ENCODE measurements at regions not wholly inside any gene's neighbourhood (a gene's known extent, or its start where the extent isn't known, plus 50 kb on each side); places are given as distances from the start of the nearest gene placed in this dataset.
"Not testable (repeated sequence)": the region's sequence is repeated elsewhere in the genome, so short reads cannot be mapped to it uniquely, and the experiment has no call there.

GRCh38 chr4:189566271-189566670 is 374.4 kb upstream of the FRG1 start:
- DNase-seq = not testable (repeated sequence)

DNA sequence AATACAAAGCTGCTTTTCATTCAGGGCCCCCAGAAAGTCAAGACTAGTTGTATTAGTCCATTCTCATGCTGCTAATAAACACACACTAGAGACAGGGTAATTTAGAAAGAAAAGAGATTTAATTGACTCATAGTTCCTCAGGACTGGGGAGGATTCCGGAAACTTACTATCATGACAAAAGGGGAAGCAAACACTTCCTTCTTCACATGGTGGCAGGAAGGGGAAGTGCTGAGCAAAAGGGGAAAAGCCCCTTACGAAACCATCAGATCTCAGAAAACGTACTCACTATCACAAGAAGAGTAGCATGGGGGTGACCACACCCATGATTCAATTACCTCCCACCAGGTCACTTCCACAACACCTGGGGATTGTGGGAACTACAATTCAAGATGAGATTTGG is 373.8 kb upstream of the FRG1 start:
- not testable (repeated sequence) for DNase-seq

GRCh38 chr4:189579645-189580044 is 361.0 kb upstream of the FRG1 start:
- not testable (repeated sequence) for DNase-seq

GRCh38 chr4:189586908-189587632 is 353.6 kb upstream of the FRG1 start:
- not testable (repeated sequence) for DNase-seq

DNA sequence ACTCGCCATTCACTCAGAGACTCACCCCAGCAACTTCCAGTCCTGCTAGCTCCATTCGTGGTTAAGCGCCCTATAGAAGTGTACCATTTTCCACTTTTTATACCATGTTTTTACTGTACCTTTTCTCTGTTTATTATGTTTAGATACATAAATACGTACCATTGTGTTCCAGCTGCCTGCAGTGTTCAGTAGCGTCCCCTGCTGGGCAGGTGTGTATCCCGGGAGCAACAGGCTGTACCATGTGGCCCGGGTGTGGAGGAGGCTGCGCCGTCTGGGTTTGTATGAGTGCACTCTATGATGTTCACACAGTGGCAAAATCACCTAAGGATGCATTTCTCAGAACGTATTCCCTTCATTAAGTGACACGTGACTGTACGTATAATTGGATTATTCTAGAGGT is 351.5 kb upstream of the FRG1 start:
- DNase-seq = not testable (repeated sequence)

DNA sequence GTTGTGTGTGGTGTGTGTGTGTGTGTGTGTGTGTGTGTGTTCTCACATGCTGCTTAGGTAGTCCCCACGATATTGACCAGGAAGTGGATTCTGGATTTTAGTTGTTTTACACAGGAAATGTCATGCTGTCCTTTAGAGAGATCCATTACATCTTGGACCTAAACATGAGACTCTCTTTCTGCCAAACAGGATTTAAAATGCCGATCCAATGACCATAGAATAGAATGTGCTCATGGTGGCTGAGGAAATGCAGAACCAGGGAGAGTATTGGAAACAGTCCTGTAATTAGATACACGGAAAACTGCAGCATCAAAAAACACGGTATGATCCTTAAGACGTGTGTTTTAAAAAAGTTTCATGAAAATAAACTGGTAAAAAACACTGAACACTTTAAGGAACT is 347.8 kb upstream of the FRG1 start:
- DNase-seq = no peak

DNA sequence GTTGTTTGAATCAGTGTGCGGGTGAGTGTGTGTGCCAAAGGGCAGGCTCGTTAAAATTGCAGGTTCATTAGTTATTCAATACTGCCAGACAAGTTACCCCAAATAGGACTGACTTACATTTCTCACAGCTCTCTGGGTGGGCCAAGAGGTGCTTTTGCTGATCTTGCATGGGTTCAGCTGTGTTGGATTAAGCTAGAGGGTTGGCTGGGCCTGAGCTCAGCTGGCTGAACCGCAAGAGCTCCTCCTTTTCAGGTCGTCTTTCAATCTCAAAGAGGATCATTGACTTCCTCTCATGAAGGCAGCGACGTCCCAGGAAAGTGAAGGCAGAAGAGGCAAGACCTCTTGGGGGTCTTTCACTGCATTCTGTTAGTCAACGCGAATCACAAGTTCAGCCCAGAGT is 343.3 kb upstream of the FRG1 start:
- DNase-seq = no peak

DNA sequence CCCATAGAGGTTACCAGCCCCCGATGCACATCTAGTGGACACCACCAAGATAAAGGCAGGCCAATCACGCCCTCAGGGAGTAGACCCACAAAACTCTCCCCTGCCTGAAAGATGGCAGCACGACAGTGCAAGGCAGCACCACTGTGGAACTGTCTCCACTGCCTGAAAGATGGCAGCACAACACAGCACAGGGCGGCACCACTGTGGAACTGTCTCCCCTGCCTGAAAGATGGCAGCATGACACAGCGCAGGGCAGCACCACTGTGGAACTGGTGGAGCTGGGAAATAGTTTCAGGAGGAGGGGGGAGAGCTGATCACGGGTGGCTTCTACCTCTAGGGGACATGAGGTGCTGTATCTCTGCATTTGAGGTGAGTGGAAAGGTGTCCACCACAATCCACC is 340.4 kb upstream of the FRG1 start:
- no peak for DNase-seq

DNA sequence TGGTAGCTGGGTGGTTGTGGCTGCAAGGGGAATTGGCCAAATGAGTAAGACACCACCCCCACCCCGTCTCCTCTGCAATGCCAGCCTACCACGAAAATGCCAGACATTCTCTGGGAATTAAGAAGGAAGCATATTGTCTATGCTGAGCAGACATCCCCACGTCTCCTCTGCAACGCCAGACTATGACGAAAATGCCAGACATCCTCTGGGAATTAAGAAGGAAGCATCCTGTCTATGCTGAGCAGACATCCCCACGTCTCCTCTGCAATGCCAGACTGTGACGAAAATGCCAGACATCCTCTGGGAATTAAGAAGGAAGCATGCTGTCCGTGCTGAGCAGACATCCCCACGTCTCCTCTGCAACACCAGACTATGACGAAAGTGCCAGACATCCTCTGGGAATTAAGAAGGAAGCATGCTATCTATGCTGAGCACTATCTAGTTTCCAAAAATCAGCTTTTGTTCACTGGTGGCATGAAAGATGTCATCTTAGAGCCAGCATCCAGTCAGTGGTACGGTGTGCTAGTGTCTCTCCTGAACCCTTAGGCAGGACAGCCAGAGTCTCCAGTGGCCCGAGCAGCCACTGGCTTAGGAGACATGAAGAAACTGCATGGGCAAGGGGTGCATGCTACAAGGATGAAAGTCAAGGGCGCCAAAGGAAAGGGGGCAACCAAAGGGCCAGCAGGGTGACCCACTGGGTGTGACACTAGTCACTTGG is 339.8 kb upstream of the FRG1 start:
- DNase-seq = no peak

DNA sequence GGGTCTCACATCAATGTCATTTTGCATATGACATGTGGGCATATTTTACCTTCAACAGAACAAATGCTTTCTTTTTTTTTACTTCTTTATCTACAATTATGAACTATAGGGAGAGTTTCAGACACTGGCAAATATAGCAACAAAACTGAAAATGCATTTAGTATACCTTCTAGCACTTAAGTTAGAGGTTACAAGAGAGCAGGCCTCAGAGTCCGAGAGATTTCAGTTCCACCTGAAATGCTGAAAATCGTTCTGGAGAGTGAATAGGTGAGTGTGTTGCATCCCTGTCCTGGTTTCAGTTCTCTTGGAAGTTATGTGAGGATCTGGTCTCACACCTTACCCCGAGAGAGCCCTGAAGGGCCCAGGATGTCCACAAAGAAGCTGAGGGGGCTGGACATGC is 337.8 kb upstream of the FRG1 start:
- DNase-seq = not testable (repeated sequence)

- not testable (repeated sequence) for DNase-seq
Observed at GRCh38 chr4:189610571-189610970, 330.1 kb upstream of the FRG1 start.

DNA sequence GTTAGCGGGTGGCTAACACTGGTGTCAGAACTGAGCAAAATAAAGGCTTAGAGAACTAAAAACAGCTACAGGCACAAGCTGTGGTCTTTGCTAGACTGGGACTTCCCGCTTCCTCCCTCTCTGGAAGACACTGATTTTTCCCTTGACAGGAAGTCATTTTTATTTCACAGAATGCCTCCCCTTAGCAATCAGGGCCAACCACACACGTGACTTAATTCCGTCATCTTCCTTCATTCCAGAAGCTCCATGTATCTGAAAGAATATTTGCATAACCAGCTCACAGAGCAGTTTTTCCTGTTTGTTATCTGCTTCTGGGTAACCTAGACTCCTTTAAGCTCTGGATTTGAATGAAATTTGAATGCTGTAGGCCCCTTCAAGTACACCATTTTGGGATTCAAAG is 327.5 kb upstream of the FRG1 start:
- no peak for DNase-seq

DNA sequence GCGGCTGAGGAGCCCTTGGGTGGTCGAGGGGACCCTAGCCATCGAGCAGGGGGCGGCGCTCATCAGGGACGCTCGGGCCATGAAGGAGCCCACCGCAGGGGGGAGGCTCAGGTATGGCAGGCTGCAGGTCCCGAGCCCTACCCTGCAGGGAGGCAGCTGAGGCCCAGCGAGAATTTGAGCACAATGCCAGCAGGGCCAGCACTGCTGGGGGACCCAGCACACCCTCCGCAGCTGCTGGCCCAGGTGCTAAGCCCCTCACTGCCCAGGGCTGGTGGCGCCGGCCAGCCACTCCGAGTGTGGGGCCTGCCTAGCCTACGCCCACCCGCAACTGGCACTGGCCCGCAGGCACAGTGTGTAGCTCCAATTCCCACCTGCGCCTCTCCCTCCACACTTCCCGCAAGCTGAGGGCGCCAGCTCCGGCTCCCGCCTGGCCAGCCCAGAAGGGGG is 325.4 kb upstream of the FRG1 start:
- DNase-seq = no peak

DNA sequence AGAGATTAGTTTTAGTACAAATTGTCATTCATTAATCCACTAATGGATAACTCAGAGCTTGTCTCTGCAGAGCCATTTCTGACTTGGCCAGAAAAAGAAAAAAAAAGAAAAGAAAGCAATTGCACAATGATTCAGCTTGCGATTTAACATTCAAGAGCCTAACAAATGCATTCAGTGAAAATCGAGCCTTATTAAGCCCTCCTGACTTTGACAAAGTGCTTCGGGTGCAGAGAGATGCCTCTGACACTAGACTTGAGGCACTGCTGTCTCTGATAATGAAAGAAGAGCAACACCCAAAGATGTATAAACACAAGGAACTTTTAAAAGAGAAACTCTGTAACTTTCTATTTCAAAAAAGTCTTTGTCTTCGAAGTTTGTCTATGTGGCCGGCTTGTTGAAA is 322.9 kb upstream of the FRG1 start:
- DNase-seq = not testable (repeated sequence)

GRCh38 chr4:189619441-189620250 is 321.0 kb upstream of the FRG1 start:
- not testable (repeated sequence) for DNase-seq

DNA sequence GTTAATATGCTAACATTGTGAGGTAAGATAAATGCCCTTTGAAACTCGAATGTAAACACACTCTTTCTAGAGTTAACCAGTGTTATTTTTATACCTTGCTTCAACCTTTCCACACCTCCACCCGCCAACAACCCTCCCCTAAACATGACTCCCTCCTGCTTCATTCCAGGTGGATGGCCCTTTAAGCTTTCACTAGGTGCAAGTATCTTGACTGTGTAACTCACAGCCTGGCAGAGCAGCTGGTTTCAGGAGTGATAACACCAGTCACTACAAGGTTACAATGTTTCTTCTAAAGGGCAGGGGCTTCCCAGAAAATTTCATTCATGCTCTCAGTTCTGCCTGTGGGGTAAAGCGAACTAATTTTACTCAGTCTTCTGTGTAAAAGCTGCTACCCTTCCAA is 318.1 kb upstream of the FRG1 start:
- DNase-seq = not testable (repeated sequence)

DNA sequence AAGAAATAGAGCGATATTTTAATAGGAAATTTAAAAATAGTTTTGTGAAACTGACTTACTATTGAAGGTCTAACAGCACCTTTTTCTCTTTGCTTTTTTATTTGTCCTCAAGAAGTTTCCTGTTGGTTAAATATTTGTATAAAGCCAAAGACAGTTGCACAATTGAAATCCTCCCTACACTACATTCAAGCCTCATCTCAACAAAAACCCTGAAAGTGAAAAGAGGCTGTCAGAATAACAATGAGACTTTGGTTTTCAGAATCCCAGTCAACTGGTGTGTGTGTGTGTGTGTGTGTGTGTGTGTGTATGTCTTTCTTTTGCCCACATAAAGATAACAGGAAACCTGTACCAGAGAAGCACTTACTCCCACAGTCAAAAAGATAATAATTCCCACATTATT is 313.6 kb upstream of the FRG1 start:
- DNase-seq = not testable (repeated sequence)

GRCh38 chr4:189629733-189630132 is 310.9 kb upstream of the FRG1 start:
- DNase-seq = not testable (repeated sequence)

DNA sequence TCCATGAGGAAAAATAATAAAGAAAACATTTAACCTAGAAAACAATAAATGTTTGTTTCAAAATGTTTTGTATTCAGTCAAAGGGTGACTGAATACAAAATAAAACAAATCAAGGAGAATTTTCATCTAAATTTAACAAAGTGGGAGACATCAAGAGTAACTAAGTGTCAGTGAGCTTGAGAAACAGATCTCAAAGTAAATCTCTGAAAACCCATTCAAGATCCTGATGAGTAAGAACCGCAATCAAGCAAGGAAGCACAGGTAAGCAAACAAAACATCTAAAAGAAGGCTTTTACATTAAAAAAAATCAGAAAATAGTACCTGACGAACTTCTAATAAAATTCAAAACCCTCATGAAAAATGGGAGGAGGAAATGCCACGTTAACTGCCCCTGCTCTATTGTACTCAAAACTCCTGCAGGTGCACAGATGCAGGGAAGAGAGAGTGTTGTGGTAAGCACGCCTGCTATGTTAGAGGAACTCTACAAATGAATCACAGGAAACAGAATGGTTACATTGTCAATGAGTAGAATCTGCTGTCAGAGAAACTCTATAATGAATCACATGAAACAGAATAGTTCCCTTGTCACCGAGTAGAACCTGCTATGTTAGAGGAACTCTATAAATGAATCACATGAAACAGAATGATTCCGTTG is 309.6 kb upstream of the FRG1 start:
- not testable (repeated sequence) for DNase-seq

GRCh38 chr4:189631568-189631916 is 309.1 kb upstream of the FRG1 start:
- DNase-seq = not testable (repeated sequence)

GRCh38 chr4:189650436-189650835 is 290.2 kb upstream of the FRG1 start:
- not testable (repeated sequence) for DNase-seq

DNA sequence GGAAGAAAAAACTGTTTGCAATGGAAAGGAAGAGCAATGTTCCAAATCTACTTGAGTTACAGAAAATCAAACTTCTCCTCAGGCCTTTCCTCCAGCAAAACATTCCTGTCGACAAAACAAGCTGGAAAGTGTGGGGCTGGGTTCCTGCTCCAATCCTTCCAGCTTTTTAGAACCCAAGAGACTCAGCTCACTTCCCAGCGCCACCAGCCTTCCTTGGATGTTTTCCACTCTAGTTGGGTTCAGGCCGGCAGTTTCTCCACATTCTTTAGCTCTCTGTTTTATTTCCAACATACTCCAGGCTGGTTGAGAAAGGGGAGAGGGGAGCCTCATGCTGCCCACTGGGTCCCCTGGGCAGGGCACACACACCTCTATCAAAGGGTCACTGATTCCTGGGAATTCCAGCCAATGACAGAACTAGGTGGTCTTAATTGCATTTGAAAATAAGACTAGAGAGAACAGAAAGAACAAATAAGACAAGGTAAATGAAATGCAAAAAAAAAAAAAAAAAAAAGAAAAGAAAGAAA is 287.5 kb upstream of the FRG1 start:
- DNase-seq = not testable (repeated sequence)

DNA sequence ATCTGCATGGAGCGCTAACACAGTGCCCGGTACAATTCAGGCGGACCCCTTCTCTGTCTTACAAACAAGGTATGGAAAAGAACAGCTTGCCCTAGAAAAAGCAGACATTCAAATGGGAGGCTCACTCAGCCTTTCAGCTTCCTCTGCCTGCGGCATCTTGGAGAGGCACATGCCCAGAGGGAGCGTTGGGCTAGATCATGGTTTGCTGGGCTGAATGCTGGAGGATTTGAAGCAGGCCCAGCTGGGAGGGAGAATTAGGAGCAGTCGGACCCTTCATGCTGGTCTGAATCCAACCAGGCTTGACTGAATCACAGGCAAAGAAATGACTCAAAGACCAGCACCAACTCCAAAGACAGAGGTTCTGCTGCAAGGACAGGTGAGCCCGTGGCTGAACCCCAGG is 286.7 kb upstream of the FRG1 start:
- not testable (repeated sequence) for DNase-seq
